H1 (cell line): ENCODE measurements at regions not wholly inside any gene's neighbourhood (a gene's known extent, or its start where the extent isn't known, plus 50 kb on each side); places are given as distances from the start of the nearest gene placed in this dataset.

Experiments
- FOSL1 ChIP-seq: IDR thresholded peaks from 2 replicates; pipeline ENCODE4 v1.6.1; 2011; ENCODE audit warnings: mild to moderate bottlenecking, low read depth, low read length, moderate library complexity; ENCODE audit not compliant: insufficient read depth
- SP1 ChIP-seq: IDR thresholded peaks from 2 replicates; pipeline ENCODE4 v1.6.1; 2011; ENCODE audit warnings: low read depth, low read length
- TF ChIP-seq, protein P1 (sequence below): IDR thresholded peaks from 2 replicates; pipeline ENCODE4 v1.6.1; 2011; ENCODE audit warnings: low read length, improper control_type of control experiment

- TF ChIP-seq, protein P1, sequence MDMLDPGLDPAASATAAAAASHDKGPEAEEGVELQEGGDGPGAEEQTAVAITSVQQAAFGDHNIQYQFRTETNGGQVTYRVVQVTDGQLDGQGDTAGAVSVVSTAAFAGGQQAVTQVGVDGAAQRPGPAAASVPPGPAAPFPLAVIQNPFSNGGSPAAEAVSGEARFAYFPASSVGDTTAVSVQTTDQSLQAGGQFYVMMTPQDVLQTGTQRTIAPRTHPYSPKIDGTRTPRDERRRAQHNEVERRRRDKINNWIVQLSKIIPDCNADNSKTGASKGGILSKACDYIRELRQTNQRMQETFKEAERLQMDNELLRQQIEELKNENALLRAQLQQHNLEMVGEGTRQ: no peak
- TF ChIP-seq SP1: no peak
- no peak for TF ChIP-seq FOSL1
Observed at GRCh38 chr9:105132606-105133005, 111.8 kb upstream of the SLC44A1 start (continued).
